Endodermal cell (in vitro differentiated cells): ENCODE measurements at regions not wholly inside any gene's neighbourhood (a gene's known extent, or its start where the extent isn't known, plus 50 kb on each side); places are given as distances from the start of the nearest gene placed in this dataset.
"Not testable (repeated sequence)": the region's sequence is repeated elsewhere in the genome, so short reads cannot be mapped to it uniquely, and the experiment has no call there.

Experiments used
- DNase-seq: peaks from one replicate; pipeline ENCODE4 v3.0.0-alpha.2; 2017
- H3K27ac ChIP-seq: 2 replicates; pipeline ENCODE4 v1.5.1; 2013; ENCODE audit warnings: mild to moderate bottlenecking, low read depth, low read length, moderate library complexity
- H3K27me3 ChIP-seq: 2 replicates; pipeline ENCODE4 v1.6.1; 2013; ENCODE audit warnings: mild to moderate bottlenecking, low read length, moderate library complexity; ENCODE audit not compliant: insufficient read depth, control insufficient read depth, poor library complexity, severe bottlenecking
- H3K36me3 ChIP-seq: 2 replicates; pipeline ENCODE4 v1.7.0; 2013; ENCODE audit warnings: mild to moderate bottlenecking, low read length, moderate library complexity; ENCODE audit not compliant: control insufficient read depth, insufficient read depth
- H3K4me1 ChIP-seq: one replicate; pipeline ENCODE4 v1.7.0; 2013; ENCODE audit warnings: low read length; ENCODE audit not compliant: control insufficient read depth, insufficient read depth
- H3K4me3 ChIP-seq: 2 replicates; pipeline ENCODE4 v1.5.1; 2013; ENCODE audit warnings: mild to moderate bottlenecking, low read length, moderate library complexity
- H3K9ac ChIP-seq: 2 replicates; pipeline ENCODE4 v1.6.1; 2013; ENCODE audit warnings: mild to moderate bottlenecking, low read length, moderate library complexity; ENCODE audit not compliant: poor library complexity, severe bottlenecking; ENCODE audit errors: extremely low read depth
- H3K9me3 ChIP-seq: 2 replicates; pipeline ENCODE4 v1.6.1; 2013; ENCODE audit warnings: mild to moderate bottlenecking, low read length, moderate library complexity; ENCODE audit not compliant: control insufficient read depth
- H3K27ac Mint-ChIP-seq: 2 replicates; pipeline ENCODE4 v1.8.0; 2020; ENCODE audit warnings: mixed read lengths
- H3K27me3 Mint-ChIP-seq: 2 replicates; pipeline ENCODE4 v1.8.0; 2021; ENCODE audit warnings: mild to moderate bottlenecking, mixed read lengths; ENCODE audit not compliant: insufficient read depth
- H3K36me3 Mint-ChIP-seq: 2 replicates; pipeline ENCODE4 v1.8.0; 2020; ENCODE audit warnings: low read depth, mixed read lengths
- H3K4me1 Mint-ChIP-seq: 2 replicates; pipeline ENCODE4 v1.8.0; 2020; ENCODE audit warnings: mixed read lengths
- H3K4me3 Mint-ChIP-seq: 2 replicates; pipeline ENCODE4 v1.8.0; 2020; ENCODE audit warnings: mild to moderate bottlenecking, moderate library complexity, mixed read lengths
- H3K9me3 Mint-ChIP-seq: 2 replicates; pipeline ENCODE4 v1.8.0; 2020; ENCODE audit warnings: mild to moderate bottlenecking, mixed read lengths
- CTCF ChIP-seq: fragments of 200-600 bp; sonication (generic); conservative IDR thresholded peaks from 2 replicates; pipeline ENCODE4 v1.5.0; 2021; ENCODE audit warnings: antibody characterized with exemption, mild to moderate bottlenecking
- WGBS, 2 experiments: methylation state at CpG; one replicate each; pipeline versions ENCODE4 v1.1.5 to v1.1.7; 2013; ENCODE audit warnings: missing lambda C conversion rate in 2 of 2, mixed read lengths in 1 of 2; ENCODE audit not compliant: insufficient coverage in 1 of 2, insufficient read length in 1 of 2; 5-methylcytosine and 5-hydroxymethylcytosine counted together

- Mint-ChIP-seq H3K27ac (no peak overlapping the region), H3K4me1 (peaks cover 1% of the 10 kb centered on the region), H3K4me3 (no peak overlapping the region), H3K27me3 (no peaks in the 10 kb centered on the region), H3K9me3 (peaks cover 6% of the 10 kb centered on the region), H3K36me3 (no peaks in the 10 kb centered on the region)
- Histone ChIP-seq H3K4me1 (no peaks in the 10 kb centered on the region), H3K9ac (no peak overlapping the region), H3K27ac (no peak overlapping the region), H3K9me3 (peaks cover 3% of the 10 kb centered on the region), H3K4me3 (no peak overlapping the region), H3K27me3 (no peaks in the 10 kb centered on the region), H3K36me3 (no peaks in the 10 kb centered on the region)
- WGBS, 2 experiments: 100% methylated on average over 1 of the region's 1 CpG
- DNase-seq: no peak
- no peak for TF ChIP-seq CTCF
Observed at GRCh38 chr6:11447265-11447664, 90.3 kb upstream of the TMEM170B start.

GRCh38 chr6:11445146-11445545 lies 92.4 kb upstream of the TMEM170B start:
- H3K27me3 Mint-ChIP-seq: no peaks in the 10 kb centered on the region
- Histone ChIP-seq H3K4me3 (no peak overlapping the region), H3K9ac (no peak overlapping the region), H3K27ac (no peak overlapping the region), H3K27me3 (no peaks in the 10 kb centered on the region), H3K9me3 (peaks cover 3% of the 10 kb centered on the region), H3K36me3 (no peaks in the 10 kb centered on the region), H3K4me1 (no peaks in the 10 kb centered on the region)
- no peaks in the 10 kb centered on the region for H3K36me3 Mint-ChIP-seq
- no peak overlapping the region for H3K4me3 Mint-ChIP-seq
- no peak overlapping the region for H3K27ac Mint-ChIP-seq
- no peak for TF ChIP-seq CTCF
- H3K9me3 Mint-ChIP-seq: peaks cover 6% of the 10 kb centered on the region
- peaks cover 1% of the 10 kb centered on the region for H3K4me1 Mint-ChIP-seq
- no CpG with 5 or more reads among the region's 2 CpGs for WGBS, 2 experiments
- no peak for DNase-seq

GRCh38 chr6:11443125-11443524 lies 94.4 kb upstream of the TMEM170B start:
- not testable (repeated sequence) for H3K4me3 ChIP-seq, H3K27ac Mint-ChIP-seq, H3K27me3 ChIP-seq, H3K4me1 ChIP-seq, H3K4me1 Mint-ChIP-seq, H3K36me3 Mint-ChIP-seq, H3K36me3 ChIP-seq, H3K27ac ChIP-seq, H3K9me3 Mint-ChIP-seq, H3K9me3 ChIP-seq, DNase-seq, H3K27me3 Mint-ChIP-seq, H3K4me3 Mint-ChIP-seq, H3K9ac ChIP-seq
- 88 to 100% methylated on average over 1 of the region's 1 CpG for WGBS, 2 experiments

- Mint-ChIP-seq H3K9me3 (peaks cover 6% of the 10 kb centered on the region), H3K4me1 (peaks cover 3% of the 10 kb centered on the region), H3K4me3 (no peak overlapping the region), H3K36me3 (no peaks in the 10 kb centered on the region), H3K27me3 (peaks cover 2% of the 10 kb centered on the region), H3K27ac (no peak overlapping the region)
- Histone ChIP-seq H3K27ac (no peak overlapping the region), H3K9ac (no peak overlapping the region), H3K36me3 (no peaks in the 10 kb centered on the region), H3K4me3 (no peak overlapping the region), H3K9me3 (peaks cover 3% of the 10 kb centered on the region), H3K4me1 (no peaks in the 10 kb centered on the region), H3K27me3 (no peaks in the 10 kb centered on the region)
- TF ChIP-seq CTCF: no peak
- DNase-seq: no peak
- 84% methylated on average over 2 of the region's 2 CpGs; no CpG with 5 or more reads in 1 of the 2 experiments for WGBS, 2 experiments
Observed at GRCh38 chr6:11442495-11442894, 95.1 kb upstream of the TMEM170B start.
